Loucy (cell line): ENCODE measurements at regions not wholly inside any gene's neighbourhood (a gene's known extent, or its start where the extent isn't known, plus 50 kb on each side); places are given as distances from the start of the nearest gene placed in this dataset.

ENCODE experiments used
- H2AFZ ChIP-seq: fragments of 200-600 bp; sonication (generic); 2 replicates; pipeline ENCODE4 v1.6.0; 2016; ENCODE audit warnings: antibody characterized with exemption, mild to moderate bottlenecking, low read length, moderate library complexity
- H3F3A ChIP-seq: fragments of 200-600 bp; 2 replicates; pipeline ENCODE4 v1.6.0; 2016; ENCODE audit warnings: antibody characterized with exemption, low read depth, mild to moderate bottlenecking
- H3K27me3 ChIP-seq: fragments of 200-600 bp; sonication (generic); 2 replicates; pipeline ENCODE4 v1.6.1; 2014; ENCODE audit warnings: low read length, mild to moderate bottlenecking; ENCODE audit not compliant: insufficient read depth, poor library complexity, severe bottlenecking
- H3K36me3 ChIP-seq: fragments of 200-600 bp; sonication (generic); 2 replicates; pipeline ENCODE4 v1.6.1; 2016; ENCODE audit warnings: low read length; ENCODE audit not compliant: insufficient read depth
- H3K4me1 ChIP-seq: fragments of 200-600 bp; sonication (generic); 2 replicates; pipeline ENCODE4 v1.5.1; 2014; ENCODE audit warnings: low read length, mild to moderate bottlenecking; ENCODE audit not compliant: insufficient read depth, poor library complexity, severe bottlenecking
- H3K4me2 ChIP-seq: fragments of 200-600 bp; sonication (generic); 2 replicates; pipeline ENCODE4 v1.6.0; 2014; ENCODE audit warnings: antibody characterized with exemption, low read length, low read depth, mild to moderate bottlenecking; ENCODE audit not compliant: poor library complexity, severe bottlenecking
- H3K4me3 ChIP-seq: fragments of 200-600 bp; sonication (generic); 2 replicates; pipeline ENCODE4 v1.5.1; 2014; ENCODE audit warnings: low read length, mild to moderate bottlenecking, mixed read lengths; ENCODE audit not compliant: poor library complexity, severe bottlenecking
- H3K79me2 ChIP-seq: fragments of 200-600 bp; sonication (generic); 2 replicates; pipeline ENCODE4 v1.6.1; 2014; ENCODE audit warnings: low read length; ENCODE audit not compliant: insufficient read depth
- H3K9ac ChIP-seq: fragments of 200-600 bp; sonication (generic); 2 replicates; pipeline ENCODE4 v1.6.0; 2014; ENCODE audit warnings: mild to moderate bottlenecking, low read depth, low read length, moderate library complexity; ENCODE audit not compliant: poor library complexity, severe bottlenecking
- H3K9me2 ChIP-seq: fragments of 200-600 bp; sonication (generic); replicated peaks from 2 replicates; pipeline ENCODE4 v1.6.1; 2016; ENCODE audit warnings: low read depth, low read length, mixed read lengths
- H3K9me3 ChIP-seq: fragments of 200-600 bp; sonication (generic); 2 replicates; pipeline ENCODE4 v1.6.1; 2014; ENCODE audit warnings: mild to moderate bottlenecking, antibody characterized with exemption, low read length, low read depth; ENCODE audit not compliant: insufficient read depth
- H4K20me1 ChIP-seq: fragments of 200-600 bp; sonication (generic); 2 replicates; pipeline ENCODE4 v1.6.0; 2014; ENCODE audit warnings: antibody characterized with exemption, low read length, mild to moderate bottlenecking; ENCODE audit not compliant: insufficient read depth, poor library complexity, severe bottlenecking
- CTCF ChIP-seq: fragments of 200-600 bp; sonication (generic); conservative IDR thresholded peaks from 2 replicates; pipeline ENCODE4 v1.5.1; 2014; ENCODE audit warnings: mild to moderate bottlenecking, antibody characterized with exemption, low read length
- EZH2phosphoT487 ChIP-seq: fragments of 200-600 bp; IDR thresholded peaks from 2 replicates; pipeline ENCODE4 v1.6.1; 2018; ENCODE audit warnings: antibody characterized with exemption, mild to moderate bottlenecking, moderate library complexity, borderline replicate concordance

DNA sequence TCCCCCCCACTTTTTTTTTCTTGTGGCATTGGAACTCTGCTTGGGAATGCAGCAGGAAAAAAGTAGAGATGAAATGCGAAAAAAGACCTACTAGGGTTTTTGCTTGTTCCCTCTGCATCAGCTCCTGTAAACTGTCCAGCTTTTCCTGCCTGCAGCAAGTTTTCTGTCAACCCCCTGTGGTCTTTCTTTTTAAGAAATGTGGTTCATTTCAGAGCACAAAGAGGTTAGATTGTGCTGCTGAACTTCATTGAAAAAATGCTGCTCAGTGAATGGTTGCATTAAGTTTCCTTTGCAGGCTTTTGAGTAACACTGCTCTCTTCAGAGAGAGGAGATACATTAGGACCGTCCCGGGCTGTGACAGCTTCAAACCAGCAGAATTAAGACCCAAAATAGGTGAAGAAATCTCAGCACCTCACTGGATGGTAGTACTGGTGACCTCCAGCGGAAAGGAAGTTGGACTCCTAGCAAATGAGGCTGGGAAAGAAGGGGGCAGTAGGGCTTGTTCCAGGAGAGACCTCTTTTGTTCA is 80.7 kb downstream of the NDUFS5 start:
- Histone ChIP-seq H3K36me3 (no peaks in the 10 kb centered on the region), H3K27me3 (no peaks in the 10 kb centered on the region), H3K9me2 (no peaks in the 10 kb centered on the region), H3K9me3 (no peaks in the 10 kb centered on the region), H3K9ac (peak overlapping the region; percentile 78), H3K4me3 (peak overlapping the region; percentile 94), H3K4me1 (peaks cover 49% of the 10 kb centered on the region), H3K4me2 (peak overlapping the region; percentile 80), H3K79me2 (peaks cover 58% of the 10 kb centered on the region), H4K20me1 (peaks cover 18% of the 10 kb centered on the region), H3F3A (peaks cover 13% of the 10 kb centered on the region; the same call in 1 of the 2 replicates), H2AFZ (no peak overlapping the region)
- TF ChIP-seq EZH2phosphoT487 = no peak
- no peak for TF ChIP-seq CTCF

- no peaks in the 10 kb centered on the region for H3K36me3 ChIP-seq
- H2AFZ ChIP-seq = no peak overlapping the region
- H3K4me2 ChIP-seq = peak overlapping the region; percentile 80
- no peaks in the 10 kb centered on the region for H3K9me2 ChIP-seq
- peaks cover 64% of the 10 kb centered on the region for H3K79me2 ChIP-seq
- no peaks in the 10 kb centered on the region for H3K9me3 ChIP-seq
- TF ChIP-seq EZH2phosphoT487 (no peak), CTCF (no peak)
- H3K4me3 ChIP-seq = peak overlapping the region; percentile 94
- peaks cover 18% of the 10 kb centered on the region for H4K20me1 ChIP-seq
- peak overlapping the region; percentile 78 for H3K9ac ChIP-seq
- H3F3A ChIP-seq = peaks cover 13% of the 10 kb centered on the region; the same call in 1 of the 2 replicates
- H3K27me3 ChIP-seq = no peaks in the 10 kb centered on the region
- peaks cover 49% of the 10 kb centered on the region for H3K4me1 ChIP-seq
Measured at GRCh38 chr1:39107341-39108290, 81.5 kb downstream of the NDUFS5 start.

GRCh38 chr1:39109644-39110043 is 83.5 kb downstream of the NDUFS5 start:
- H3K4me2 ChIP-seq = peak overlapping the region; percentile 80
- no peak overlapping the region for H3K4me3 ChIP-seq
- H3K9me3 ChIP-seq = no peaks in the 10 kb centered on the region
- H3K79me2 ChIP-seq = peaks cover 80% of the 10 kb centered on the region
- H3K27me3 ChIP-seq = no peaks in the 10 kb centered on the region
- no peak overlapping the region for H2AFZ ChIP-seq
- peaks cover 23% of the 10 kb centered on the region for H4K20me1 ChIP-seq
- TF ChIP-seq CTCF = no peak
- TF ChIP-seq EZH2phosphoT487 = no peak
- peaks cover 31% of the 10 kb centered on the region for H3K4me1 ChIP-seq
- H3K9me2 ChIP-seq = no peaks in the 10 kb centered on the region
- no peak overlapping the region for H3K9ac ChIP-seq
- H3K36me3 ChIP-seq = no peaks in the 10 kb centered on the region
- no peaks in the 10 kb centered on the region for H3F3A ChIP-seq
